ENCODE measurements at regions not wholly inside any gene's neighbourhood (a gene's known extent, or its start where the extent isn't known, plus 50 kb on each side); places are given as distances from the start of the nearest gene placed in this dataset.

GRCh38 chr3:59573911-59574310 is 524.1 kb upstream of the CFAP20DC start:
- TF ChIP-seq POLR2A (IDR thresholded peaks at IDR 0.05; ENCODE audit: low read depth, low read length): no peak
- no peak for TF ChIP-seq POLR2AphosphoS5 (IDR thresholded peaks at IDR 0.05; ENCODE audit: low read depth, low read length)
- no peak for TF ChIP-seq TAF1 (IDR thresholded peaks at IDR 0.05; ENCODE audit: borderline replicate concordance, low read depth, low read length)

Measured in GM12892 (cell line).